AG04450 (cell line): ENCODE measurements at regions not wholly inside any gene's neighbourhood (a gene's known extent, or its start where the extent isn't known, plus 50 kb on each side); places are given as distances from the start of the nearest gene placed in this dataset.
"Not testable (repeated sequence)": the region's sequence is repeated elsewhere in the genome, so short reads cannot be mapped to it uniquely, and the experiment has no call there.

ENCODE experiments used
- CTCF ChIA-PET: fragments of 300-600, 350-600 bp; formaldehyde crosslinking; extraction: SDS; loops from one replicate; lab custom pipeline; 2022; ENCODE audit warnings: antibody characterized with exemption, inconsistent platforms; lab: Charles Lee
- POLR2A ChIA-PET: fragments of 350-600 bp; formaldehyde crosslinking; extraction: SDS; loops from one replicate; lab custom pipeline; 2021; ENCODE audit warnings: antibody characterized with exemption, inconsistent platforms; lab: Yijun Ruan, JAX
- DNase-seq: peaks from one replicate; pipeline ENCODE4 v3.0.0-alpha.2; 2011; ENCODE audit warnings: low read depth, low spot score
- H3K27ac ChIP-seq: one replicate; pipeline ENCODE4 v1.5.1; 2012; ENCODE audit warnings: low read depth, low read length, control low read depth
- H3K27me3 ChIP-seq: one replicate; pipeline ENCODE4 v1.6.0; 2012; ENCODE audit warnings: low read length; ENCODE audit not compliant: control insufficient read depth, insufficient read depth
- H3K4me3 ChIP-seq: 2 replicates; pipeline ENCODE4 v1.5.1; 2011; ENCODE audit warnings: mild to moderate bottlenecking, low read depth, low read length, control low read depth
- H3K9me3 ChIP-seq: 2 replicates; pipeline ENCODE4 v1.5.1; 2012; ENCODE audit warnings: low read length; ENCODE audit not compliant: control insufficient read depth, insufficient read depth
- TF ChIP-seq, protein P1 (sequence below): IDR thresholded peaks from 2 replicates; pipeline ENCODE4 v1.5.1; 2011; ENCODE audit warnings: low read depth, low read length, control low read depth, inconsistent platforms

DNA sequence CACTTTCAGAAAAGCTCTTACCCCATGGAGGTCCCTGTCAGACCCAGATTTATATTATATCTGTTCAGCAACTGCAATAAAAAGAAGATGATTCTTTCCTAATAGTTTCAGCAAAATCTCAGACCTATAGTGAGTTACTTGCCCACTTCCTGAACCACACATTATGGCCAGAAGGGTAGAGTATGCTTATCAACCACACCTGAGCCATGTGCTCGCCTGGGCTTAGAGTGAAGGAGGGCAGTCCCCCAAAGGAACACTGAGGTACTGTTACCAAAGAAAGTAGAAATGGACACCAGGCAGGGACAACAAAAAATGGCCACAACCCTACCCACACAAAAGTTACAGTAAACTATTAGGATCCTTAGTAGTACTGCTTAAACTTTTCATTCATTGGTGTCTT, 128.7 kb downstream of the ZNF608 start:
- TF ChIP-seq, protein P1, sequence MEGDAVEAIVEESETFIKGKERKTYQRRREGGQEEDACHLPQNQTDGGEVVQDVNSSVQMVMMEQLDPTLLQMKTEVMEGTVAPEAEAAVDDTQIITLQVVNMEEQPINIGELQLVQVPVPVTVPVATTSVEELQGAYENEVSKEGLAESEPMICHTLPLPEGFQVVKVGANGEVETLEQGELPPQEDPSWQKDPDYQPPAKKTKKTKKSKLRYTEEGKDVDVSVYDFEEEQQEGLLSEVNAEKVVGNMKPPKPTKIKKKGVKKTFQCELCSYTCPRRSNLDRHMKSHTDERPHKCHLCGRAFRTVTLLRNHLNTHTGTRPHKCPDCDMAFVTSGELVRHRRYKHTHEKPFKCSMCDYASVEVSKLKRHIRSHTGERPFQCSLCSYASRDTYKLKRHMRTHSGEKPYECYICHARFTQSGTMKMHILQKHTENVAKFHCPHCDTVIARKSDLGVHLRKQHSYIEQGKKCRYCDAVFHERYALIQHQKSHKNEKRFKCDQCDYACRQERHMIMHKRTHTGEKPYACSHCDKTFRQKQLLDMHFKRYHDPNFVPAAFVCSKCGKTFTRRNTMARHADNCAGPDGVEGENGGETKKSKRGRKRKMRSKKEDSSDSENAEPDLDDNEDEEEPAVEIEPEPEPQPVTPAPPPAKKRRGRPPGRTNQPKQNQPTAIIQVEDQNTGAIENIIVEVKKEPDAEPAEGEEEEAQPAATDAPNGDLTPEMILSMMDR: no peak
- Histone ChIP-seq H3K27me3 (no peaks in the 10 kb centered on the region), H3K27ac (no peak overlapping the region), H3K4me3 (no peak overlapping the region), H3K9me3 (no peaks in the 10 kb centered on the region)
- ChIA-PET CTCF (no interaction called here), POLR2A (no interaction called here)
- DNase-seq: no peak

DNA sequence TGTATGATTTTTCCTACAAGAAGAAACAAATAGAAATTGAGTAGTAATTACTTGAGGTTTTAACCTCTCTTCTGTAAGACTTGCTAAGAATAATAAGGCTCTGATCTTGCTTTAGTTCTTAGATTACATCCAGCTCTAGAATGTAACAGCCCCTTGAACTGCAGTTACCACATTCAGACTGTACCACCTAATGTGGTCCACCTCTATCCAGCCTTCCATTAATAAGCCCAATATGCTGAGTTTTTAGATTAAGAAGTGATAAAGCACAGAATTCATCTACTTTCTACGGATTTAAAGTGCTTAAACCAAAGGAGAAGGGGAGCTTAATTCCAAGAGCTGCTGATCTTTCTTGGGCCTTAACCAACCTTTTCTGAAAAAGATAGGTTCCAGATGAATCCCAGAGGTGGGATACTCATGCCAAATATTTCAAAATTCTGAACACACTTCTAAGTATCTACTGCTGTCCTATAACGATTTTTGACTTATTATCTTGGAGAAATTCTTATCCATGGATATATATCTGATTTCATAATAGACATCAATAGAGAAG, 131.5 kb downstream of the ZNF608 start:
- POLR2A ChIA-PET: interaction anchor here (0.8 kb wide), 1 partner anchor 16 kb away, joined by 3 read pairs; no protein-coding TSS in a partner anchor
- DNase-seq: no peak
- H3K27ac ChIP-seq: no peak overlapping the region

DNA sequence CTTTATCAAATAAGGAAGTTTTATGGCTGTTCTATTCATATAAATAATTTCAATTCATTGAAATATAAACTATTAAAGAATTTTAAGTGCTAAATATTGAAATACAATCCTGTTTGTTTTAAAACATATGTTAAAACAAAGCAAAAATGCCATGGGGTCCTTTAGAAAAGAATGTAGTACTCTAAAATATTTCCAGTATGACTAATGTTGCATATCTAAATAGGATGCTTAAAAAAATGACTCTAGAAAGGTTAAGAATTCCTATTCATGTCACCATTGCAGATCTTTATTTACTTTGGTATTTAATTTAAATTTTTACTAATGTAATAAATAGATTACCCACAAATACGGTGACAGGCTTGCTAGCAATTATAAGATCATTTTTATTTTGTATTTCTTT, 132.3 kb downstream of the ZNF608 start:
- Histone ChIP-seq H3K27ac (no peak overlapping the region), H3K9me3 (no peaks in the 10 kb centered on the region), H3K27me3 (no peaks in the 10 kb centered on the region), H3K4me3 (no peak overlapping the region)
- TF ChIP-seq, protein P1: no peak
- POLR2A ChIA-PET: interaction anchor here (1.2 kb wide), 1 partner anchor 15 kb away, joined by 5 read pairs; no protein-coding TSS in a partner anchor
- CTCF ChIA-PET: no interaction called here
- no peak for DNase-seq

More for the DNA sequence above, 131.5 kb downstream of the ZNF608 start:
- H3K27me3 ChIP-seq: no peaks in the 10 kb centered on the region
- TF ChIP-seq, protein P1: no peak
- CTCF ChIA-PET: no interaction called here
- H3K9me3 ChIP-seq: no peaks in the 10 kb centered on the region
- H3K4me3 ChIP-seq: no peak overlapping the region

DNA sequence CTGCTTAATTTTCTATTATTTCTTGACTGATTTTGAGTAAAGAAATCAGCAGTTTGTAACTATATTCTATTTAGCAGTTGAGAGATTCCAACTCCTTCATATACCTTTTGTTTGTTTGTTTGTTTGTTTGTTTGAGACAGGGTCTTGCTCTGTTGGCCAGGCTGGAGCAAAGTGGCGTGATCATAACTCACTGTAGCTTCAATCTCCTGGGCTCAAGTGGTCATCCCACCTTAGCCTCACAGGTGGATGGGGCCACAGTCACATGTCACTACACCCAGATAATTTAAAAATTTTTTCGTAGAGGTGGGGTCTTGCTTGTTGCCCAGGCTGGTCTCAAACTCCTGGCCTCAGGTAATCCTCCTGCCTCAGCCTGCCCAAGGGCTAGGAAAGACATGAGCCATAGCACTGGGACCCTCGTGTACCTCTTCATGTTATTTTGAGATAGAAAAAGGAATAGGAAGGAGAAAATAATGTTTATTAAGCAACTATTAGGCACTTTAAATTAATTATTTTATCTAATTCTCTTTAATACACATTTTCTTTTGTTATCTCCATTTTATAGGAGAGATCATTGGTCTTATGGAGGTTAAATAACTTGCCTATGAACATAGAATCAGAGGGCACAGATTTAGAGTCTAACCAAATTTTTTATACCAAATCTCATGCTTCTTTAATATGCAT, 133.0 kb downstream of the ZNF608 start:
- H3K27me3 ChIP-seq: no peaks in the 10 kb centered on the region
- no peak overlapping the region for H3K27ac ChIP-seq
- CTCF ChIA-PET: no interaction called here
- POLR2A ChIA-PET: interaction anchor here (1.2 kb wide), 1 partner anchor 16 kb away, joined by 5 read pairs; no protein-coding TSS in a partner anchor
- no peaks in the 10 kb centered on the region for H3K9me3 ChIP-seq
- TF ChIP-seq, protein P1: no peak
- no peak overlapping the region for H3K4me3 ChIP-seq
- DNase-seq: no peak

DNA sequence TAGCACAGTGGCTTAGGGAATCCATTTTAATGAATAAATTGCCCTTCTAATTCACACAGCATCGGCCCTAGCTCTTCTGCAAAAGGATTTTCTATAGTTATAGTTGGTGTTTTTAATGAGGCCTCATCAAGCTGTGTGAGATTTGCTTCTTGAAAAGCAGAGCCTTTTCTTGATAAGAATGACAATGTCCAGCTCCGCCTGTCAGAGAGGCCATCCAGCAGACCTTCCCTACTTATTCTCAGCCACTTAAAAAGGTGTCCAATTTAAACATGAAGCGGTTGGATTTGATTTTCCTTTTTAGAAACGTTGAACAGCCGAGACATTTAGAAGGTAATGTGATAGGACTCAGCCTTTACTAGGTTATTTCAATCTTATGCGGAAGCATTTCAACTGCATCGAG, 134.4 kb downstream of the ZNF608 start:
- ChIA-PET CTCF (no interaction called here), POLR2A (no interaction called here)
- no peak for DNase-seq
- no peaks in the 10 kb centered on the region for H3K9me3 ChIP-seq
- no peak overlapping the region for H3K27ac ChIP-seq
- no peaks in the 10 kb centered on the region for H3K27me3 ChIP-seq
- TF ChIP-seq, protein P1: no peak
- H3K4me3 ChIP-seq: no peak overlapping the region

DNA sequence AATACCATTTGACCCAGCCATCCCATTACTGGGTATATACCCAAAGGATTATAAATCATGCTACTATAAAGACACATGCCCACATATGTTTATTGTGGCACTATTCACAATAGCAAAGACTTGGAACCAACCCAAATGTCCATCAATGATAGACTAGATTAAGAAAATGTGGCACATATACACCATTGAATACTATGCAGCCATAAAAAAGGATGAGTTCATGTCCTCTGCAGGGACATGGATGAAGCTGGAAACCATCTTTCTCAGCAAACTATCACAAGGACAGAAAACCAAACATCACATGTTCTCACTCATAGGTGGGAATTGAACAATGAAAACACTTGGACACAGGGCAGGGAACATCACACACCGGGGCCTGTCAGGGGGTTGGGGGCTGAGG, 135.2 kb downstream of the ZNF608 start:
- H3K27ac ChIP-seq, POLR2A ChIA-PET, H3K27me3 ChIP-seq, CTCF ChIA-PET, H3K9me3 ChIP-seq, H3K4me3 ChIP-seq, DNase-seq: not testable (repeated sequence)

DNA sequence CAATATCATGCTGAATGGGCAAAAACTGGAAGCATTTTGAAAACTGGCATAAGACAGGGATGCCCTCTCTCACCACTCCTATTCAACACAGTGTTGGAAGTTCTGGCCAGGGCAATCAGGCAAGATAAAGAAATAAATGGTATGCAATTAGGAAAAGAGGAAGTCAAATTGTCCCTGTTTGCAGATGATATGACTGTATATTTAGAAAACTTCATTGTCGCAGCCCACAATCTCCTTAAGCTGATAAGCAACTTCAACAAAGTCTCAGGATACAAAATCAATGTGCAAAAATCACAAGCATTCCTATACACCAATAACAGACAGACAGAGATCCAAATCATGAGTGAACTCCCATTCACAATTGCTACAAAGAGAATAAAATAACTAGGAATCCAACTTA, 136.8 kb downstream of the ZNF608 start:
- H3K27ac ChIP-seq, POLR2A ChIA-PET, H3K27me3 ChIP-seq, DNase-seq, H3K4me3 ChIP-seq, CTCF ChIA-PET, H3K9me3 ChIP-seq: not testable (repeated sequence)
